PC-9 (cell line): ENCODE measurements at regions not wholly inside any gene's neighbourhood (a gene's known extent, or its start where the extent isn't known, plus 50 kb on each side); places are given as distances from the start of the nearest gene placed in this dataset.

Source experiments
- BruUV-seq: library from RNA; stranded (reverse); fragments of 400-500 nt; replicated peaks from 2 replicates; lab custom pipeline; 2021; lab: Mats Ljungman, UMichigan
- CTCF ChIA-PET: fragments of 300-600 bp; sonication (Branson Sonifier 250); formaldehyde crosslinking; loops from one replicate; lab custom pipeline; 2022; ENCODE audit warnings: antibody characterized with exemption; lab: Charles Lee
- POLR2A ChIA-PET: fragments of 300-600 bp; sonication (Branson Sonifier 250); formaldehyde crosslinking; loops from one replicate; lab custom pipeline; 2022; ENCODE audit warnings: antibody characterized with exemption; ENCODE audit not compliant: unreplicated experiment; lab: Charles Lee
- DNase-seq, 2 experiments: peaks; one replicate each; pipeline versions ENCODE4 v3.0.0 to v3.0.0-alpha.2; 2015 to 2022; ENCODE audit warnings: mixed read lengths in 1 of 2
- H2AFZ ChIP-seq: fragments of 200-600 bp; sonication (generic); 2 replicates; pipeline ENCODE4 v1.8.1; 2017; ENCODE audit warnings: antibody characterized with exemption
- H3F3A ChIP-seq: fragments of 200-600 bp; sonication (generic); 2 replicates; pipeline ENCODE4 v1.8.1; 2017; ENCODE audit warnings: antibody characterized with exemption, mild to moderate bottlenecking, low read depth; ENCODE audit not compliant: insufficient read depth
- H3K27ac ChIP-seq: fragments of 200-600 bp; sonication (generic); 2 replicates; pipeline ENCODE4 v1.6.1; 2016; ENCODE audit warnings: mixed run types
- H3K27me3 ChIP-seq: fragments of 200-600 bp; sonication (generic); 2 replicates; pipeline ENCODE4 v1.6.1; 2016; ENCODE audit warnings: low read depth, mixed run types; ENCODE audit not compliant: insufficient read depth
- H3K36me3 ChIP-seq: fragments of 200-600 bp; sonication (generic); 2 replicates; pipeline ENCODE4 v1.6.1; 2016; ENCODE audit warnings: low read depth, mixed run types
- H3K4me1 ChIP-seq: fragments of 200-600 bp; sonication (generic); replicated peaks from 2 replicates; pipeline ENCODE4 v1.6.1; 2016; ENCODE audit warnings: mixed run types; ENCODE audit not compliant: insufficient read depth
- H3K4me2 ChIP-seq: fragments of 200-600 bp; sonication (generic); 2 replicates; pipeline ENCODE4 v1.6.1; 2017; ENCODE audit warnings: mixed run types
- H3K4me3 ChIP-seq: fragments of 200-600 bp; sonication (generic); 2 replicates; pipeline ENCODE4 v1.6.1; 2016; ENCODE audit warnings: mixed run types
- H3K79me2 ChIP-seq: fragments of 200-600 bp; sonication (generic); 2 replicates; pipeline ENCODE4 v1.6.1; 2017; ENCODE audit warnings: low read depth, mixed run types
- H3K9me2 ChIP-seq: fragments of 200-600 bp; sonication (generic); 2 replicates; pipeline ENCODE4 v1.8.1; 2017; ENCODE audit warnings: mild to moderate bottlenecking; ENCODE audit not compliant: insufficient read depth
- H3K9me3 ChIP-seq: fragments of 200-600 bp; sonication (generic); 2 replicates; pipeline ENCODE4 v1.8.1; 2016; ENCODE audit warnings: low read depth; ENCODE audit not compliant: insufficient read depth
- H4K20me1 ChIP-seq: fragments of 200-600 bp; sonication (generic); 2 replicates; pipeline ENCODE4 v1.8.1; 2017; ENCODE audit not compliant: insufficient read depth
- EZH2 ChIP-seq: fragments of 200-600 bp; sonication (generic); IDR thresholded peaks from 2 replicates; pipeline ENCODE4 v1.8.0; 2017; ENCODE audit warnings: antibody characterized with exemption, low read depth
- intact Hi-C: fragments of 100-400 bp; cut with micrococcal nuclease; formaldehyde crosslinking; loops from one replicate; pipeline ENCODE4 v1.10.0; 2022; ENCODE audit not compliant: unreplicated experiment
- TF ChIP-seq, protein P1 (sequence below): fragments of 200-600 bp; sonication (generic); conservative IDR thresholded peaks from 2 replicates; pipeline ENCODE4 v1.6.1; 2017; ENCODE audit warnings: mixed run types, antibody characterized with exemption, mild to moderate bottlenecking, moderate library complexity

DNA sequence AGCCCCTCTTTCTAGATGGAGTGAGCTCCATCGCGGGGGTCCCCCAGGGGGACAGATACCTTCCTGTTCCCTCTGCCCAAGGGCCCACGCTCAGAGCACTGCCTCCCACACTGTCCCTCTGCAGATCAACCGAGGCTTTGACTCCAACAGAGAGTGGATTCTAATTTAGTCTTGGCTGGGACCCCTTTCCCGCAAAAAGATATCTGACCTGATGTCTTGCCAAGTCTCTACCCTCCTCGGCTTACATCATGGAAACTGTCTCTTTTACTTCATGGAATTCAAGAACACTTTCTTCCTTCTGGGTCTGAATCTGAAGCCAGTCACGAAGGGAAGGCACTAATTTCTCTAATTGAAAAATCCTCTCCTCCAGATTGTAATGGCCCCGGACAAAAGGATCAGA lies 278.0 kb downstream of the BMP7 start:
- peak overlapping the region; percentile 74 for H2AFZ ChIP-seq
- no peaks in the 10 kb centered on the region for H4K20me1 ChIP-seq
- DNase-seq, result no peak
- ChIA-PET CTCF (no interaction called here), POLR2A (no interaction called here)
- no peaks in the 10 kb centered on the region for H3K36me3 ChIP-seq
- peaks cover 43% of the 10 kb centered on the region for H3F3A ChIP-seq
- peaks cover 49% of the 10 kb centered on the region for H3K4me1 ChIP-seq
- TF ChIP-seq EZH2, result no peak
- TF ChIP-seq, protein P1, sequence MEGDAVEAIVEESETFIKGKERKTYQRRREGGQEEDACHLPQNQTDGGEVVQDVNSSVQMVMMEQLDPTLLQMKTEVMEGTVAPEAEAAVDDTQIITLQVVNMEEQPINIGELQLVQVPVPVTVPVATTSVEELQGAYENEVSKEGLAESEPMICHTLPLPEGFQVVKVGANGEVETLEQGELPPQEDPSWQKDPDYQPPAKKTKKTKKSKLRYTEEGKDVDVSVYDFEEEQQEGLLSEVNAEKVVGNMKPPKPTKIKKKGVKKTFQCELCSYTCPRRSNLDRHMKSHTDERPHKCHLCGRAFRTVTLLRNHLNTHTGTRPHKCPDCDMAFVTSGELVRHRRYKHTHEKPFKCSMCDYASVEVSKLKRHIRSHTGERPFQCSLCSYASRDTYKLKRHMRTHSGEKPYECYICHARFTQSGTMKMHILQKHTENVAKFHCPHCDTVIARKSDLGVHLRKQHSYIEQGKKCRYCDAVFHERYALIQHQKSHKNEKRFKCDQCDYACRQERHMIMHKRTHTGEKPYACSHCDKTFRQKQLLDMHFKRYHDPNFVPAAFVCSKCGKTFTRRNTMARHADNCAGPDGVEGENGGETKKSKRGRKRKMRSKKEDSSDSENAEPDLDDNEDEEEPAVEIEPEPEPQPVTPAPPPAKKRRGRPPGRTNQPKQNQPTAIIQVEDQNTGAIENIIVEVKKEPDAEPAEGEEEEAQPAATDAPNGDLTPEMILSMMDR, result no peak
- peak overlapping the region; percentile 32 for H3K27ac ChIP-seq
- peaks cover 17% of the 10 kb centered on the region; the same call in 1 of the 2 replicates for H3K9me3 ChIP-seq
- intact Hi-C loops, result no loop called here
- no peaks in the 10 kb centered on the region for H3K9me2 ChIP-seq
- no TSS peak for BruUV-seq
- H3K79me2 ChIP-seq, result no peaks in the 10 kb centered on the region
- H3K4me2 ChIP-seq, result peak overlapping the region; percentile 84
- peak overlapping the region; percentile 51 for H3K4me3 ChIP-seq
- no peaks in the 10 kb centered on the region for H3K27me3 ChIP-seq

DNA sequence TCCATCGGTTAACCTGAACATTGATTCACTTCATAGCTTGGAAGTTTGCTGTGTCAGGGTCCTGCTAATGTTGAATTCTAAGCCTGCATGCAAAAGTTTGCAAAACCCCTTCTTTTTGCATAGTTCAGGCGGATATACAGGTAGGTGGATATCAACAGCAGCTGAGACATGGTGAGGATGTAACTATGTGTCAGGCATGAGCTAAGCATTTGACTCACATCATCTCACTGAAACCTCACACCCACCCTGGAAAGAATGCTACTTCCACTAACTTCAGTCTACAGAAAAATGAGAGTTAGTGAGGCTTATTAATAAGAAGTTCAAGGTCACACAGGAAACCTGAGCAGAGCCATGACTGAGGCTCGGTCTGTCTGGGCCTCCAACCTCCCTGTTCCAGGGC lies 276.9 kb downstream of the BMP7 start:
- no peak overlapping the region for H2AFZ ChIP-seq
- no peaks in the 10 kb centered on the region for H4K20me1 ChIP-seq
- no TSS peak for BruUV-seq
- H3K9me3 ChIP-seq, result peaks cover 11% of the 10 kb centered on the region; the same call in 1 of the 2 replicates
- DNase-seq, result no peak
- no peak overlapping the region for H3K27ac ChIP-seq
- no peak overlapping the region for H3K4me2 ChIP-seq
- H3K4me1 ChIP-seq, result peaks cover 47% of the 10 kb centered on the region
- POLR2A ChIA-PET, result no interaction called here
- H3K9me2 ChIP-seq, result no peaks in the 10 kb centered on the region
- H3K79me2 ChIP-seq, result no peaks in the 10 kb centered on the region
- H3K4me3 ChIP-seq, result no peak overlapping the region
- peaks cover 37% of the 10 kb centered on the region for H3F3A ChIP-seq
- no peaks in the 10 kb centered on the region for H3K36me3 ChIP-seq
- TF ChIP-seq, protein P1, result no peak
- no peak for TF ChIP-seq EZH2
- H3K27me3 ChIP-seq, result no peaks in the 10 kb centered on the region
- CTCF ChIA-PET, result no interaction called here
- intact Hi-C loops, result no loop called here

DNA sequence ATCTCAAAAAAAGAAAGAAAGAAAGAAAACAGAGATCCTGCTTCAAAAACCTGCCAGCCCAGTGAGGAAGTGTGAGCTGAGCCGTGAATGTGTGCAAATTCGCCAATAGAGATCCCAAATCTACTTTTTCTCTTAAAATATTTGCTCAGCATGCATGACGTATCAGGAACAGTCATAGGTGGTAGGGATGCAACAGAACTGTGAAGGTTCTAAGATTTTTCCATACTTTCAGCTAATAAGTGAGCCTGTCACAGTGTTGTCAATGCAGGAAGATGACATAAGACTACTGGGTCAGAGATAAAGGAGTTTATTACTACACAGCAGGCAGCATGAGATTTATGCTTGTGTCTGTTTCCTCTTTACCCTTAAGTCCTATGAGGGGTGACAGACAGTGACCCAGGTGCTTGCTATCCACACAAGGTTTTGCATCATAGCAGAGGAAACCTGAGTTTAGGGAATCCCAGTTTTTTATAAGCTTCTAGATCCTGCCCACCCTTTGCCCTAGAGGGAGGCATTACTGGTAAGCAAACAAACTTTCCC lies 273.4 kb downstream of the BMP7 start:
- ChIA-PET CTCF (interaction anchor here (0.6 kb wide), 1 partner anchor 451 kb away, joined by 3 read pairs; no protein-coding TSS in a partner anchor), POLR2A (no interaction called here)
- Histone ChIP-seq H3K9me3 (no peaks in the 10 kb centered on the region; the same call in 1 of the 2 replicates), H3K27ac (no peak overlapping the region), H3K4me1 (peaks cover 19% of the 10 kb centered on the region), H3K27me3 (no peaks in the 10 kb centered on the region), H3K4me2 (peak overlapping the region; percentile 16), H2AFZ (no peak overlapping the region), H3K9me2 (no peaks in the 10 kb centered on the region), H3K4me3 (no peak overlapping the region), H4K20me1 (no peaks in the 10 kb centered on the region), H3K36me3 (no peaks in the 10 kb centered on the region), H3F3A (peaks cover 7% of the 10 kb centered on the region; the same call in 1 of the 2 replicates), H3K79me2 (no peaks in the 10 kb centered on the region)
- no TSS peak for BruUV-seq
- DNase-seq, result no peak
- no peak for TF ChIP-seq EZH2
- intact Hi-C loops, result no loop called here
